ENCODE measurements at regions not wholly inside any gene's neighbourhood (a gene's known extent, or its start where the extent isn't known, plus 50 kb on each side); places are given as distances from the start of the nearest gene placed in this dataset.

DNA sequence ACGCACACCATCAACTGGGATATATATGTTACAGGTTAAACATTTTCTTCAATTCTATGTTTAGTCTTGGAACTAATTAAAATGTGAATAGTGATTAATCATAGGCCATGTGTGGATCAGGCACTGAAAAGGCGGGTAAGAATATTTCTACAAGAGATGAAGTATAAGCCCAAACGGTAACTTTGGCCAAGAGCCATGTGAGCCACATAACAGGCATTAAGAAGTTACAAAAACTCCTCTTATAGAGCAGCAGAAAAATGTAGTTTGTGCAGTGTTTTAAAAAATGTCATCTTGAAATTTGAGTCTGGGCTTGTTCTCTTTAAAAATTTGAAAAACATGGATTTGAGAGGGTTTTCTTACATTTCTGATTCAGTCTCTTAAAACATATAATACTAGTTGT, 521.8 kb upstream of the DIPK2B start:
- DNase-seq (ENCODE audit: low spot score): no peak
- Histone ChIP-seq H3K36me3 (no peaks in the 10 kb centered on the region), H3K4me3 (no peak overlapping the region), H3K9me3 (no peaks in the 10 kb centered on the region), H3K4me1 (no peaks in the 10 kb centered on the region), H3K27ac (no peak overlapping the region), H3K27me3 (no peaks in the 10 kb centered on the region)
- TF ChIP-seq CTCF (IDR thresholded peaks at IDR 0.05): no peak

DNA sequence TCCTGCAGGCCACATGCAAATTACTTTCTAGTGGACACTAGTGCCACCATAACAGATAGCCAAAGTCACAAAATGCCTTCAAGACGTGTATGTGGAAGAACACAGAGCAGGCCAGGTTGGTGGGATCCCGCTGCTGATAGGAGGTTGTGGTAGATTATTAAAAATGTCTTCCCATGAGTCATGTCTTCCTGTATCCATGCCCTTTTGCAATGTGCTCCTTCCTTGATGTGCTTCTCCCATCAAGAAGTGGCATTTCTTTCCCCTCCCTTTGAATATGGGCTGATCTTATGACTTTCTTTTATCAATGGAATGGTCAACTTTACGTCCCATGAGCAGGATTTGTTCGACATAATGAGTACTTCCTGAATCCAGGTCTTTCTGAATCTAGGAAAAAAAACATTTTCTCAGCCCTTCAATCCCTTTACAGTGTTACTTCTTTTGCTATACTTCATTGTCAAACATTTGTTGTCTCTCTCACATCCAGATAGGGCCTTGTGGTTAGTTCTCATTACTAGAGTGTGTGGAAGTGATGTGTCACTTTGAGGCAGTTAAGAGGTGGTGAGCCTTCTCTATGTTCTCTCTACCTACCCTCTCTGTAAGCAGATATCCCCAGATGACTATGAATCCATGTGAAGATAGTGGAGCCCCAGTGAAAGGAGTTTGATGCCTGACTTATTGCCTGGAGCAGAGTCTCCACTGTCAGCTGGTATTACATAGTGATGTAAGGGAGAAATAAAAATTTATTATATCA, 519.2 kb upstream of the DIPK2B start:
- Histone ChIP-seq H3K27me3 (no peaks in the 10 kb centered on the region), H3K4me1 (no peaks in the 10 kb centered on the region), H3K36me3 (no peaks in the 10 kb centered on the region), H3K4me3 (no peak overlapping the region), H3K9me3 (no peaks in the 10 kb centered on the region), H3K27ac (no peak overlapping the region)
- TF ChIP-seq CTCF (IDR thresholded peaks at IDR 0.05): no peak
- DNase-seq (ENCODE audit: low spot score): no peak

DNA sequence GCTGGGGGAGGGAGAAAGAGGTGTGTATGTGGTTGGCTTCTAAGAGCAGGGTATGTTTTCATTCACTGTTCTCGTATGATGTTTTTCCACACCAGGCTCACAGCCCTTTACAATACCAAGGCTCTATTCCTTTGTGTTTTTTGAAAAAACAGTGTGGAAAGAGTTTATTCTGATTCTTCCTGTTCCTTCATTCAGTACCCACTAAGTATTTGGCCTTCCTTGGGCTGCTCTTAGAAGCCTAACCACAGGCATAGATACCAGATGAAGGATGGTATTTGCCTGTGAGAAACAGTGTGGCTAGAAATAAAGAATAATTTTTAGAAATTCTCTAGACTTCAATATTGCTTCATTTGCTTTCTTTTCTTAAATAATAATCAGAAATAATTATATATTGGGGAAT, 518.0 kb upstream of the DIPK2B start:
- TF ChIP-seq CTCF (IDR thresholded peaks at IDR 0.05): no peak
- Histone ChIP-seq H3K27me3 (no peaks in the 10 kb centered on the region), H3K9me3 (no peaks in the 10 kb centered on the region), H3K4me3 (no peak overlapping the region), H3K4me1 (no peaks in the 10 kb centered on the region), H3K27ac (no peak overlapping the region), H3K36me3 (no peaks in the 10 kb centered on the region)
- no peak for DNase-seq (ENCODE audit: low spot score)

DNA sequence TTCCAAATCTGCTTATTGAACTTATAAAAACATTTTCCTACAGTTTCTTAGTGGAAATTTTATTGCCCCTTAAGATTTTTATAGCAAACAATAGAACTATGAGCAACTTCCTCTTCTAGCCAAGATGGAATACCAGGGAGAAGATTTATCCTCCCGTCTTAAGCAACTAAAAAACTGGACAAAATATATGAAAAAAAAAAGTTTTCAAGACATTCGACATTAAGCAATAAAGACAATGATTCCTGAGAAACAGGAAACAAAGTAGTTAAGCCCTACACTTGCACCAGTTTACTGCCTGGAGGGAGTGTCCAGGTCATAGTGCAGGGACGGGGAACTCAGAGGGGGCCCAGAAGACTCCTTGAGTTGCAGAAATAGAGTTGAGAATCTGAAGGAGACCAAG, 516.1 kb upstream of the DIPK2B start:
- no peak overlapping the region for H3K4me3 ChIP-seq
- H3K9me3 ChIP-seq: no peaks in the 10 kb centered on the region
- DNase-seq (ENCODE audit: low spot score): no peak
- no peaks in the 10 kb centered on the region for H3K36me3 ChIP-seq
- no peak for TF ChIP-seq CTCF (IDR thresholded peaks at IDR 0.05)
- H3K4me1 ChIP-seq: no peaks in the 10 kb centered on the region
- no peaks in the 10 kb centered on the region for H3K27me3 ChIP-seq
- H3K27ac ChIP-seq: no peak overlapping the region

GRCh38 chrX:45715748-45716147, 515.1 kb upstream of the DIPK2B start:
- H3K27ac ChIP-seq: no peak overlapping the region

More at GRCh38 chrX:45715748-45716147, 515.1 kb upstream of the DIPK2B start:
- no peaks in the 10 kb centered on the region for H3K4me1 ChIP-seq
- no peaks in the 10 kb centered on the region for H3K27me3 ChIP-seq
- H3K9me3 ChIP-seq: no peaks in the 10 kb centered on the region
- no peak for TF ChIP-seq CTCF (IDR thresholded peaks at IDR 0.05)
- no peak overlapping the region for H3K4me3 ChIP-seq
- DNase-seq (ENCODE audit: low spot score): no peak
- H3K36me3 ChIP-seq: no peaks in the 10 kb centered on the region

Measured in right atrium auricular region (tissue), 2 donors.